HS-5 (cell line): ENCODE measurements at regions not wholly inside any gene's neighbourhood (a gene's known extent, or its start where the extent isn't known, plus 50 kb on each side); places are given as distances from the start of the nearest gene placed in this dataset.

Experiments
- DNase-seq: peaks from one replicate; pipeline ENCODE4 v3.0.0-alpha.2; 2012; ENCODE audit warnings: low read depth

GRCh38 chr15:88744548-88745020, 58.7 kb upstream of the ACAN start:
- no peak for DNase-seq

GRCh38 chr15:88745065-88745464, 58.2 kb upstream of the ACAN start:
- no peak for DNase-seq

- DNase-seq, result peak; percentile 68
Measured at GRCh38 chr15:88745696-88746095, 57.5 kb upstream of the ACAN start.

- DNase-seq, result no peak
Measured at GRCh38 chr15:88746451-88746850, 56.8 kb upstream of the ACAN start.

- DNase-seq, result no peak
Measured at GRCh38 chr15:88747111-88747510, 56.1 kb upstream of the ACAN start.

- no peak for DNase-seq
Measured at GRCh38 chr15:88747631-88748030, 55.6 kb upstream of the ACAN start.

GRCh38 chr15:88748081-88748480, 55.2 kb upstream of the ACAN start:
- DNase-seq, result no peak

- DNase-seq, result no peak
Measured at GRCh38 chr15:88748651-88749050, 54.6 kb upstream of the ACAN start.

- DNase-seq, result no peak
Measured at GRCh38 chr15:88749699-88750098, 53.5 kb upstream of the ACAN start.

GRCh38 chr15:88752501-88752900, 50.7 kb upstream of the ACAN start:
- DNase-seq, result no peak

GRCh38 chr15:88752951-88753350, 50.3 kb upstream of the ACAN start:
- DNase-seq, result no peak
